ENCODE measurements at regions not wholly inside any gene's neighbourhood (a gene's known extent, or its start where the extent isn't known, plus 50 kb on each side); places are given as distances from the start of the nearest gene placed in this dataset.

DNA sequence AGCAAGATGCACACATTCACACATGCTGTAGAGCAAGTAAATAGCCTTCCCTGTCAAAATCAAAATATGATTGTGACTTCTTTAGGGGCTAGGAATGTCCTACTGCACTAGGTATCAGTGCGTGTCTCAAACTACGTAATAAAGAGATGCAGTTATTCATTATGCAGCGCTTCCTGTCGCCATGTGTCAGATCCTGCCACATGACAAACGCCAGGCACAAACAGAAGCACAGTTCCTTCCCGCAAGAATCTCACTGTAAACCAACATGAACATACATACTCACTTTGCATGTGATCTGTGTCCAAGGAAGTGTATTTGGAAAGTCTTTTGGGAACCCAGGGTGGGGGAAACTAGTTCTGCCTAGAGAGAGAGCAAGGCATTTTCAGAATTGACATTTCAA, 599.9 kb downstream of the RNF144A start:
- DNase-seq = no peak
- Mint-ChIP-seq H3K36me3 (ENCODE audit: insufficient read depth, unreplicated experiment) (no peaks in the 10 kb centered on the region), H3K4me1 (ENCODE audit: low read depth, unreplicated experiment) (no peaks in the 10 kb centered on the region), H3K27ac (ENCODE audit: unreplicated experiment) (no peak overlapping the region), H3K4me3 (ENCODE audit: unreplicated experiment) (no peak overlapping the region), H3K9me3 (ENCODE audit: unreplicated experiment) (no peaks in the 10 kb centered on the region), H3K27me3 (ENCODE audit: insufficient read depth, unreplicated experiment) (peaks cover 20% of the 10 kb centered on the region)
- H3K4me3 ChIP-seq (ENCODE audit: low read depth, low read length) = no peak overlapping the region
- H3K36me3 ChIP-seq (ENCODE audit: control insufficient read depth, insufficient read depth, low read length) = no peaks in the 10 kb centered on the region
- TF ChIP-seq, protein P1, sequence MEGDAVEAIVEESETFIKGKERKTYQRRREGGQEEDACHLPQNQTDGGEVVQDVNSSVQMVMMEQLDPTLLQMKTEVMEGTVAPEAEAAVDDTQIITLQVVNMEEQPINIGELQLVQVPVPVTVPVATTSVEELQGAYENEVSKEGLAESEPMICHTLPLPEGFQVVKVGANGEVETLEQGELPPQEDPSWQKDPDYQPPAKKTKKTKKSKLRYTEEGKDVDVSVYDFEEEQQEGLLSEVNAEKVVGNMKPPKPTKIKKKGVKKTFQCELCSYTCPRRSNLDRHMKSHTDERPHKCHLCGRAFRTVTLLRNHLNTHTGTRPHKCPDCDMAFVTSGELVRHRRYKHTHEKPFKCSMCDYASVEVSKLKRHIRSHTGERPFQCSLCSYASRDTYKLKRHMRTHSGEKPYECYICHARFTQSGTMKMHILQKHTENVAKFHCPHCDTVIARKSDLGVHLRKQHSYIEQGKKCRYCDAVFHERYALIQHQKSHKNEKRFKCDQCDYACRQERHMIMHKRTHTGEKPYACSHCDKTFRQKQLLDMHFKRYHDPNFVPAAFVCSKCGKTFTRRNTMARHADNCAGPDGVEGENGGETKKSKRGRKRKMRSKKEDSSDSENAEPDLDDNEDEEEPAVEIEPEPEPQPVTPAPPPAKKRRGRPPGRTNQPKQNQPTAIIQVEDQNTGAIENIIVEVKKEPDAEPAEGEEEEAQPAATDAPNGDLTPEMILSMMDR (IDR thresholded peaks at IDR 0.05; ENCODE audit: insufficient read depth in 1 of 2, low read depth in 1 of 2, low read length in 1 of 2, severe bottlenecking in 1 of 2, unreplicated experiment in 1 of 2) = no peak
- POLR2A ChIA-PET = no interaction called here
- intact Hi-C loops (cut with micrococcal nuclease; ENCODE audit: unreplicated experiment) = loop anchor here (10.0 kb wide), 1 partner anchor 158 kb away; no protein-coding TSS in a partner anchor
- no peaks in the 10 kb centered on the region for H3K4me1 ChIP-seq
- CTCF ChIA-PET = no interaction called here
- no TSS peak for BruUV-seq (replicated peaks)
- H3K27me3 ChIP-seq (replicated peaks; ENCODE audit: control insufficient read depth, insufficient read depth, low read length) = no peaks in the 10 kb centered on the region
- H3K9me3 ChIP-seq = no peaks in the 10 kb centered on the region

- DNase-seq = no peak
- intact Hi-C loops (cut with micrococcal nuclease; ENCODE audit: unreplicated experiment) = loop anchor here (10.0 kb wide), 1 partner anchor 157 kb away; no protein-coding TSS in a partner anchor
- Mint-ChIP-seq H3K27ac (ENCODE audit: unreplicated experiment) (no peak overlapping the region), H3K4me3 (ENCODE audit: unreplicated experiment) (no peak overlapping the region), H3K36me3 (ENCODE audit: insufficient read depth, unreplicated experiment) (no peaks in the 10 kb centered on the region), H3K9me3 (ENCODE audit: unreplicated experiment) (no peaks in the 10 kb centered on the region), H3K4me1 (ENCODE audit: low read depth, unreplicated experiment) (no peaks in the 10 kb centered on the region), H3K27me3 (ENCODE audit: insufficient read depth, unreplicated experiment) (peaks cover 22% of the 10 kb centered on the region)
- BruUV-seq (replicated peaks) = no TSS peak
- ChIA-PET POLR2A (no interaction called here), CTCF (no interaction called here)
- H3K4me3 ChIP-seq (ENCODE audit: low read depth, low read length) = no peak overlapping the region
- no peaks in the 10 kb centered on the region for H3K27me3 ChIP-seq (replicated peaks; ENCODE audit: control insufficient read depth, insufficient read depth, low read length)
- no peaks in the 10 kb centered on the region for H3K9me3 ChIP-seq
- TF ChIP-seq, protein P1 (IDR thresholded peaks at IDR 0.05; ENCODE audit: insufficient read depth in 1 of 2, low read depth in 1 of 2, low read length in 1 of 2, severe bottlenecking in 1 of 2, unreplicated experiment in 1 of 2) = no peak
- H3K4me1 ChIP-seq = no peaks in the 10 kb centered on the region
- H3K36me3 ChIP-seq (ENCODE audit: control insufficient read depth, insufficient read depth, low read length) = no peaks in the 10 kb centered on the region
These were observed 600.6 kb downstream of the RNF144A start for GRCh38 chr2:7517851-7518250.

- H3K9me3 ChIP-seq = no peaks in the 10 kb centered on the region
- POLR2A ChIA-PET = no interaction called here
These were observed 606.4 kb downstream of the RNF144A start for GRCh38 chr2:7523481-7524120.

More at GRCh38 chr2:7523481-7524120, 606.4 kb downstream of the RNF144A start:
- no peaks in the 10 kb centered on the region for H3K27me3 ChIP-seq (replicated peaks; ENCODE audit: control insufficient read depth, insufficient read depth, low read length)
- intact Hi-C loops (cut with micrococcal nuclease; ENCODE audit: unreplicated experiment) = no loop called here
- TF ChIP-seq, protein P1 (IDR thresholded peaks at IDR 0.05; ENCODE audit: insufficient read depth in 1 of 2, low read depth in 1 of 2, low read length in 1 of 2, severe bottlenecking in 1 of 2, unreplicated experiment in 1 of 2) = no peak
- no peaks in the 10 kb centered on the region for H3K4me1 Mint-ChIP-seq (ENCODE audit: low read depth, unreplicated experiment)
- CTCF ChIA-PET = no interaction called here
- H3K27ac Mint-ChIP-seq (ENCODE audit: unreplicated experiment) = no peak overlapping the region
- no peaks in the 10 kb centered on the region for H3K4me1 ChIP-seq
- no peaks in the 10 kb centered on the region for H3K36me3 ChIP-seq (ENCODE audit: control insufficient read depth, insufficient read depth, low read length)
- H3K36me3 Mint-ChIP-seq (ENCODE audit: insufficient read depth, unreplicated experiment) = no peaks in the 10 kb centered on the region
- peaks cover 17% of the 10 kb centered on the region for H3K27me3 Mint-ChIP-seq (ENCODE audit: insufficient read depth, unreplicated experiment)
- DNase-seq = no peak
- H3K4me3 ChIP-seq (ENCODE audit: low read depth, low read length) = no peak overlapping the region
- H3K4me3 Mint-ChIP-seq (ENCODE audit: unreplicated experiment) = no peak overlapping the region
- no TSS peak for BruUV-seq (replicated peaks)
- H3K9me3 Mint-ChIP-seq (ENCODE audit: unreplicated experiment) = peaks cover 2% of the 10 kb centered on the region

Data from Caco-2 (cell line).